Activated naive CD4-positive, alpha-beta T cell treated with anti-CD3 and anti-CD28 coated beads, Interleukin-2, amount 50 U/mL, for 24 hours (primary cell): ENCODE measurements at regions not wholly inside any gene's neighbourhood (a gene's known extent, or its start where the extent isn't known, plus 50 kb on each side); places are given as distances from the start of the nearest gene placed in this dataset.

Source experiments
- H3K27ac Mint-ChIP-seq: one replicate; pipeline ENCODE4 v1.8.0; 2021; ENCODE audit warnings: mild to moderate bottlenecking, mixed read lengths
- H3K27me3 Mint-ChIP-seq: one replicate; pipeline ENCODE4 v1.8.0; 2021; ENCODE audit warnings: mixed read lengths
- H3K36me3 Mint-ChIP-seq: one replicate; pipeline ENCODE4 v1.8.0; 2021; ENCODE audit warnings: mixed read lengths
- H3K4me1 Mint-ChIP-seq: one replicate; pipeline ENCODE4 v1.8.0; 2021; ENCODE audit warnings: mixed read lengths
- H3K4me3 Mint-ChIP-seq: one replicate; pipeline ENCODE4 v1.8.0; 2021; ENCODE audit warnings: mild to moderate bottlenecking, mixed read lengths
- H3K9me3 Mint-ChIP-seq: one replicate; pipeline ENCODE4 v1.8.0; 2021; ENCODE audit warnings: mixed read lengths

DNA sequence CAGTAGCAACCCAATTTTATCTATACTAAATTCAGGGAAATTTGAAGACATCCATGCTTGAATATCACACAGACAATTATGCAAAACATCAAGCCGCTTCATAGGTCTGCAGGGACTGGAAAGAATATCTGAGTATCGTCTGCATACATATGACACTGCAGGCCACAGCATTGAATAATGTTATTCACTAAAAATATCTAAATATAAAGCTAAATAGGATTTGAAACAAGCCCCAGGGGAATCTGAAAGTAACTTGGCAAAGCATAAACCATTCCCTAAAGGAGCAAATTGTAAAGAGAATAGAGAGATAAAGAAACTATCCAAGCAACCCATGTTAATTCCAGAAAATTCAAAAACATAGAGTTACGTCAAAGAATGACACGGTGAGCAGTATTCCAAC is 1251.0 kb downstream of the PCDH17 start:
- H3K27me3 Mint-ChIP-seq, result no peaks in the 10 kb centered on the region
- no peak overlapping the region for H3K27ac Mint-ChIP-seq
- no peaks in the 10 kb centered on the region for H3K36me3 Mint-ChIP-seq
- no peak overlapping the region for H3K4me3 Mint-ChIP-seq
- no peaks in the 10 kb centered on the region for H3K4me1 Mint-ChIP-seq
- H3K9me3 Mint-ChIP-seq, result no peaks in the 10 kb centered on the region

- Mint-ChIP-seq H3K9me3 (no peaks in the 10 kb centered on the region), H3K4me1 (no peaks in the 10 kb centered on the region)
Observed at GRCh38 chr13:58883405-58883804, 1251.9 kb downstream of the PCDH17 start.

GRCh38 chr13:58884353-58885209 is 1253.0 kb downstream of the PCDH17 start:
- H3K27ac Mint-ChIP-seq, result no peak overlapping the region

More at GRCh38 chr13:58883405-58883804, 1251.9 kb downstream of the PCDH17 start:
- H3K27ac Mint-ChIP-seq, result no peak overlapping the region
- no peak overlapping the region for H3K4me3 Mint-ChIP-seq
- no peaks in the 10 kb centered on the region for H3K27me3 Mint-ChIP-seq
- H3K36me3 Mint-ChIP-seq, result no peaks in the 10 kb centered on the region

DNA sequence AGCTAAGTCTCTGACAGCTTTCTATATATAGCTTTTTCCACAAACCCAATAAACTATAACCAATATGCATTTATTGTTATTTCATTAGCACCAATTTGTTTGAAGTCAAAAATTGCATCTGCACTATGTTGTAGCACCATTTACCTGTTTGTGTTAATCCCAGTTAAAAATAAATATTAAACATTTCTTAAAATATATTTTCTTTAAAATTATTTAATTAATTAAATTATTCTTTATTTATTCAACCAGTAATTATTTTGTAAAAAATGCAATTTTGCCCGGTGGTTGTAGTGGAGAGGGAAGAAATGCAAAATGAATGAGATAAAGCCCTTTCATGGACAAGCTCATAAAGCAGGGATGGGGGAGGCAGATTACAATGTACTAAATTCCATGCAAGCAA is 1257.9 kb downstream of the PCDH17 start:
- Mint-ChIP-seq H3K4me1 (no peaks in the 10 kb centered on the region), H3K27me3 (no peaks in the 10 kb centered on the region)

More at GRCh38 chr13:58884353-58885209, 1253.0 kb downstream of the PCDH17 start:
- Mint-ChIP-seq H3K36me3 (no peaks in the 10 kb centered on the region), H3K4me1 (no peaks in the 10 kb centered on the region), H3K9me3 (no peaks in the 10 kb centered on the region), H3K27me3 (no peaks in the 10 kb centered on the region), H3K4me3 (no peak overlapping the region)

DNA sequence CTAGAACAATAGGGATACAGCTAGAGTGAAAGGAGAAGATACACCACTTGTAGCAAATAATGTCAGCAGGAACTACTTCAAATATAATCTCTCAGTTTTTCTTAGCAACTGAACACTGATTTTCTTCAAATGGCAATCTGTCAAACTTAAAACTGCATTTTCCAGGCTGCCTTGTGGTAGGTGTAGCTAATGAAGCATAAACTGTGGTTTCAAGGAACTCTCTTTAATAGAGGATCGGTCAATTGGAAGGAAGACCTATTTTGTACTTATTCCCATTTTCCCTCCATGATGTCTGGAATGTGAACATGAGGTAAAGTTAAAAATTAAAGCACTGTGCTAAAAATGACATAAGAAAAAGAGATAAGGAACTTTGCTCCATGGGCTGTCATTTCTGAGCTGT is 1261.9 kb downstream of the PCDH17 start:
- no peaks in the 10 kb centered on the region for H3K4me1 Mint-ChIP-seq
- no peak overlapping the region for H3K27ac Mint-ChIP-seq
- H3K9me3 Mint-ChIP-seq, result peaks cover 8% of the 10 kb centered on the region
- H3K36me3 Mint-ChIP-seq, result no peaks in the 10 kb centered on the region
- H3K4me3 Mint-ChIP-seq, result no peak overlapping the region
- H3K27me3 Mint-ChIP-seq, result no peaks in the 10 kb centered on the region

More for the DNA sequence above, 1257.9 kb downstream of the PCDH17 start:
- no peak overlapping the region for H3K4me3 Mint-ChIP-seq
- no peaks in the 10 kb centered on the region for H3K9me3 Mint-ChIP-seq
- H3K27ac Mint-ChIP-seq, result no peak overlapping the region
- H3K36me3 Mint-ChIP-seq, result no peaks in the 10 kb centered on the region

DNA sequence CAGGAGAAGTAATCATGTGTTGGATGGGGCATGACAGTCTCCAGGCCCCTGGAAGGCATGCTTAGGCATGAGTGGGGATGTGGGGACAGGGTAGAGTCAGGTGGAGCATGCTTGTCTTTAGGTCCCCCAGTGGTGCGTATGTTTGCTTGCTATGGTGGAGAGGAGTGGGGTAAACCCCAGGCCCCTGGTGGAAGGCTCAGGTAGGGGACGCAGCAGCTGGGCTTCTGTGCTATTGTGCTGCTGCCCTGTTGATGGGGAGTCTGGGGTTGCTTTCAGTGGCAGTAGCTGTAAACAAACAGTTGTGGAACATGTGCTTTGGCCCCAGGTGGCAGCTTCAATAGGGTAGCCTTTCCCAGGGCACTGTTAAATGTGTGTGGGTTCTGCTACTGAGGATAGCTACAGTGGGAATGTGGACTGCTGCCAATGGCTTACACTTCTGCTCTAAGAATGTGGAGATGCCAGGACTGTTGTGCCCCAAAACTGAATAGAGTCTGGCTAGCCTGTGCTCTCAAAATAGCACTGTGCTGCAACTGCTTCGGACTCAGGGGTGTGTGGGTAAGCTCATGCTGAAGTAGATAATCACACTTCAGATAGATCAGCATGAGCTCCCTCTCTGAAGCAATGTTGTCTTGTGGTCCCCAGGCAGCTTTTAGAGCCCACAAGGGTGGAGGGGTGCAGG is 1257.3 kb downstream of the DIAPH3 start:
- Mint-ChIP-seq H3K4me3 (no peak overlapping the region), H3K4me1 (no peaks in the 10 kb centered on the region), H3K27ac (no peak overlapping the region), H3K27me3 (no peaks in the 10 kb centered on the region), H3K36me3 (no peaks in the 10 kb centered on the region), H3K9me3 (peaks cover 11% of the 10 kb centered on the region)

GRCh38 chr13:58907347-58907746 is 1256.4 kb downstream of the DIAPH3 start:
- H3K9me3 Mint-ChIP-seq, result peaks cover 11% of the 10 kb centered on the region
- H3K4me1 Mint-ChIP-seq, result no peaks in the 10 kb centered on the region
- no peaks in the 10 kb centered on the region for H3K27me3 Mint-ChIP-seq
- no peak overlapping the region for H3K4me3 Mint-ChIP-seq
- no peaks in the 10 kb centered on the region for H3K36me3 Mint-ChIP-seq
- H3K27ac Mint-ChIP-seq, result no peak overlapping the region

GRCh38 chr13:58908019-58908679 is 1255.6 kb downstream of the DIAPH3 start:
- Mint-ChIP-seq H3K27me3 (no peaks in the 10 kb centered on the region), H3K4me3 (no peak overlapping the region), H3K27ac (no peak overlapping the region), H3K9me3 (peaks cover 11% of the 10 kb centered on the region), H3K36me3 (no peaks in the 10 kb centered on the region), H3K4me1 (no peaks in the 10 kb centered on the region)

DNA sequence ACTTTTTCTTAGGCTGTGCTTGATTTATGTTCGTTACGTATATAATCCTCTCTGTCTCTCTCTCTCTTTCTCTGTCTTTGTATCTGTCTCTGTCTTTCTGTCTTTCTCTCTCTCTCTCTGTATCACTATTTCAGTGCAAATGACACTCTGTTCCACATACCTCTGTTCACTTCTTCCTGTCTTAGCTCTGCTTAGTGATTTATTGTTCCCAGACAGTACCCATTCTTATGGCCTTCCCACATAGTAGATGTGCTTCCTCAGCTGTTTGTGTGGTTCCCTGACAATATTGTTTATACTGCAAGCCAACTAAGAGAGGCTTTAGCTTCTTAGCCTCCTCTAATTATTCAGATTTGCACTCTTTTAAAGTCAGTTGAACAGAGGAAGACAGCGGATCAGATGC is 1244.2 kb downstream of the DIAPH3 start:
- Mint-ChIP-seq H3K36me3 (no peaks in the 10 kb centered on the region), H3K27me3 (no peaks in the 10 kb centered on the region), H3K4me1 (no peaks in the 10 kb centered on the region), H3K4me3 (no peak overlapping the region), H3K9me3 (peaks cover 8% of the 10 kb centered on the region), H3K27ac (no peak overlapping the region)

GRCh38 chr13:58921129-58921528 is 1242.6 kb downstream of the DIAPH3 start:
- H3K9me3 Mint-ChIP-seq, result peaks cover 8% of the 10 kb centered on the region
- H3K27ac Mint-ChIP-seq, result no peak overlapping the region
- H3K36me3 Mint-ChIP-seq, result no peaks in the 10 kb centered on the region
- no peak overlapping the region for H3K4me3 Mint-ChIP-seq
- H3K27me3 Mint-ChIP-seq, result no peaks in the 10 kb centered on the region
- H3K4me1 Mint-ChIP-seq, result no peaks in the 10 kb centered on the region

GRCh38 chr13:58926858-58927257 is 1236.9 kb downstream of the DIAPH3 start:
- Mint-ChIP-seq H3K9me3 (peaks cover 12% of the 10 kb centered on the region), H3K4me1 (no peaks in the 10 kb centered on the region), H3K27ac (no peak overlapping the region), H3K4me3 (no peak overlapping the region), H3K36me3 (no peaks in the 10 kb centered on the region), H3K27me3 (no peaks in the 10 kb centered on the region)

DNA sequence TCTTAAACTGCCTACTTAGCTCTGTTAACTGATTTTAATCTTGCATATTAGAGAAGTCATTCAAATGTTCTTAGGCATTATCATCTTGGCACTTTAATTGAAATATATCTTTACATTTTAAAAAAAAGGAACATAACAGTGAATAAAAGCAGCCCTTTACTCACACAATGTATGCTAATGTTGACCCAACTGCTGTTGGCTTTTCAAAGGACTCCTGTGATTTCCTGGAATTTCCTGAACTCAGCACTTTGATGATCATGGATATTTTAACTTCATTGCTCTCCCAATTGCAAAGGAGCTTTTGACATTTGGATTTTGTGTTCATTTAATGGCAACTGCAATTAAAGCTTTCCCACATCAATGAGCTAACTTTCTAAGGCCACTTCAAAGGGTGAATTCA is 1230.3 kb downstream of the DIAPH3 start:
- Mint-ChIP-seq H3K4me1 (no peaks in the 10 kb centered on the region), H3K36me3 (no peaks in the 10 kb centered on the region), H3K27ac (no peak overlapping the region), H3K27me3 (no peaks in the 10 kb centered on the region), H3K4me3 (no peak overlapping the region), H3K9me3 (peaks cover 5% of the 10 kb centered on the region)

DNA sequence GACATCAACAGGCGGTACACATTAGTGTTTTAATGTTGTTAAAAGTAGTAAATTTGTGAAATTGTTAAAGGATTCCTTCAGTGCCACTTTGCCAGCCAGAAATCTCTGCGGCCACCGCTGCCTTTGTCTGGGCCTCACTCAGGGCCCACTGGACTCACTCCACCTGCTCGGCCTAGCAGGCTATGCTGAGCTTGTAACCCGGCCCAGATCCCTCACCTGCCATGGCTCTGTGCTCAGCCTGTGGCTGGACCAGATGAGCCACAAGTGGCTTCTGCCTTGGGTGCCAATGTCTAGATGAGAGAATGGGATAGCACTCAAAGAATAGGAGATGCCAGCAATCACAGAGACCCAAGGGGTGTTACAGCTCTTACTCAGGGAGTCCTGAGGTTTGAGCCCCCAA is 1228.0 kb downstream of the DIAPH3 start:
- Mint-ChIP-seq H3K9me3 (peaks cover 5% of the 10 kb centered on the region), H3K36me3 (no peaks in the 10 kb centered on the region), H3K27me3 (no peaks in the 10 kb centered on the region), H3K4me3 (no peak overlapping the region), H3K27ac (no peak overlapping the region), H3K4me1 (no peaks in the 10 kb centered on the region)

- no peaks in the 10 kb centered on the region for H3K4me1 Mint-ChIP-seq
- no peak overlapping the region for H3K27ac Mint-ChIP-seq
- peaks cover 2% of the 10 kb centered on the region for H3K36me3 Mint-ChIP-seq
- no peak overlapping the region for H3K4me3 Mint-ChIP-seq
- H3K27me3 Mint-ChIP-seq, result no peaks in the 10 kb centered on the region
- H3K9me3 Mint-ChIP-seq, result peaks cover 20% of the 10 kb centered on the region
Observed at GRCh38 chr13:58946274-58946673, 1217.5 kb downstream of the DIAPH3 start.

GRCh38 chr13:58949646-58950045 is 1214.1 kb downstream of the DIAPH3 start:
- peaks cover 20% of the 10 kb centered on the region for H3K9me3 Mint-ChIP-seq
- no peak overlapping the region for H3K27ac Mint-ChIP-seq

GRCh38 chr13:58950911-58951310 is 1212.8 kb downstream of the DIAPH3 start:
- H3K27me3 Mint-ChIP-seq, result no peaks in the 10 kb centered on the region
- H3K9me3 Mint-ChIP-seq, result peaks cover 14% of the 10 kb centered on the region

More at GRCh38 chr13:58949646-58950045, 1214.1 kb downstream of the DIAPH3 start:
- Mint-ChIP-seq H3K4me3 (no peak overlapping the region), H3K4me1 (no peaks in the 10 kb centered on the region), H3K36me3 (peaks cover 2% of the 10 kb centered on the region), H3K27me3 (no peaks in the 10 kb centered on the region)

More at GRCh38 chr13:58950911-58951310, 1212.8 kb downstream of the DIAPH3 start:
- Mint-ChIP-seq H3K36me3 (peaks cover 2% of the 10 kb centered on the region), H3K4me3 (no peak overlapping the region), H3K27ac (no peak overlapping the region), H3K4me1 (no peaks in the 10 kb centered on the region)
